IPS-NIHi7 (cell line): ENCODE measurements at regions not wholly inside any gene's neighbourhood (a gene's known extent, or its start where the extent isn't known, plus 50 kb on each side); places are given as distances from the start of the nearest gene placed in this dataset.
A peak's percentile ranks its signal among the peaks of the same experiment; 100 is the strongest.

ENCODE experiments used
- DNase-seq: peaks from one replicate; pipeline ENCODE4 v3.0.0; 2012; ENCODE audit warnings: mixed read lengths; ENCODE audit errors: extremely low spot score

GRCh38 chr13:106238690-106239089, 296.8 kb downstream of the EFNB2 start:
- DNase-seq, result no peak

GRCh38 chr13:106234636-106235035, 300.8 kb downstream of the EFNB2 start:
- DNase-seq, result no peak

- DNase-seq, result no peak
These were observed 302.2 kb downstream of the EFNB2 start for GRCh38 chr13:106233134-106233735.

- DNase-seq, result no peak
These were observed 302.8 kb downstream of the EFNB2 start for GRCh38 chr13:106232681-106233080.

GRCh38 chr13:106230450-106230849, 305.0 kb downstream of the EFNB2 start:
- DNase-seq, result no peak

GRCh38 chr13:106225126-106225525, 310.3 kb downstream of the EFNB2 start:
- no peak for DNase-seq

GRCh38 chr13:106220211-106220610, 315.3 kb downstream of the EFNB2 start:
- DNase-seq, result no peak

GRCh38 chr13:106213028-106213757, 322.3 kb downstream of the EFNB2 start:
- DNase-seq, result no peak

- DNase-seq, result no peak
These were observed 323.0 kb downstream of the EFNB2 start for GRCh38 chr13:106212386-106213010.

GRCh38 chr13:106210324-106210723, 325.1 kb downstream of the EFNB2 start:
- DNase-seq, result no peak

- no peak for DNase-seq
These were observed 329.6 kb downstream of the EFNB2 start for GRCh38 chr13:106205871-106206270.

GRCh38 chr13:106197496-106197895, 338.0 kb downstream of the EFNB2 start:
- DNase-seq, result no peak

GRCh38 chr13:106187501-106188095, 347.9 kb downstream of the EFNB2 start:
- no peak for DNase-seq

GRCh38 chr13:106187101-106187500, 348.4 kb downstream of the EFNB2 start:
- no peak for DNase-seq

- DNase-seq, result no peak
These were observed 349.0 kb downstream of the EFNB2 start for GRCh38 chr13:106186366-106187030.

- no peak for DNase-seq
These were observed 350.7 kb downstream of the EFNB2 start for GRCh38 chr13:106184790-106185189.

- DNase-seq, result no peak
These were observed 351.9 kb downstream of the EFNB2 start for GRCh38 chr13:106183410-106184065.

GRCh38 chr13:106182404-106182803, 353.1 kb downstream of the EFNB2 start:
- DNase-seq, result peak; percentile 22

- no peak for DNase-seq
These were observed 356.6 kb downstream of the EFNB2 start for GRCh38 chr13:106178816-106179215.

- DNase-seq, result no peak
These were observed 358.3 kb downstream of the EFNB2 start for GRCh38 chr13:106177146-106177545.

- DNase-seq, result no peak
These were observed 359.3 kb downstream of the EFNB2 start for GRCh38 chr13:106176117-106176516.
